SH-SY5Y (cell line): ENCODE measurements at regions not wholly inside any gene's neighbourhood (a gene's known extent, or its start where the extent isn't known, plus 50 kb on each side); places are given as distances from the start of the nearest gene placed in this dataset.

Experiments used
- GATA2 ChIP-seq: IDR thresholded peaks from 2 replicates; pipeline ENCODE4 v1.6.1; 2011; ENCODE audit warnings: mild to moderate bottlenecking, low read depth, low read length
- GATA3 ChIP-seq: IDR thresholded peaks from 2 replicates; pipeline ENCODE4 v1.6.1; 2011; ENCODE audit warnings: low read depth, mild to moderate bottlenecking, low read length, moderate library complexity

DNA sequence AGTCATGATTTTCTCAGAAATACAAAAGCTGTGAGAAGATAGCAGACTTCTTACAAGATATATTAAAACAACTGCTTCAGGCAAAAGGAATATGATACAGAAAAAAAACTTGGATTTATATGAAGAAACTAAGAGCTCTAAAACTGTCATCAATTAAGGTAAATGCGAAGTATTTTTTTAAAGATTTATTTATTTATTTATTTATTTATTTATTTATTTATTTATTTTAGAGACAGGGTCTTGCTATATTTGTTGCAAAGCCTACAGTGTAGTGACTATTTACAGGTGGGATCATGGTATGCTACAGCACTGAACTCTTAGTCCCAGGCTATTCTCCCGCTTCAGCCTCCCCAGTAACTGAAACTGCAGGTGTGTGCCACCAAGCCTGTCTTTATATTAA is 274.3 kb upstream of the BCHE start:
- TF ChIP-seq GATA2, result no peak
- TF ChIP-seq GATA3, result no peak

DNA sequence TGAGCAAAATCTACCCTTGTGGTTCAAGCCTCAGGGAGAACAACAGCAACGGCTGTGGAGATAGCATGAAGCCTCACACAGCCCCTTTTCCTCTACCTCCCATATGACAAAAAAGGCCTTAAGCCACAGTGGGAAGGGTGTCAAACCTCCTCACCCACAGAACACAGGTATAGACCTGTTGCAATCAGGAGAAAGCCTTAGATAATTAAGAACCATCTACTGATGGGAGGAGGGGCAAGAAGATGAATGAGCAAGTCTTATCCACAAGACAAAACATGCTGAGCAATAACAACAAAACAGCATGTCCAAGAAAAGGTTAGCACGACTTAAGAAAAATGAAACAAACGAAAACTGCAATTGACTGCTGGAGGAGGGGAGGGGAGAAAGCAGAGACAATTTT is 272.9 kb upstream of the BCHE start:
- TF ChIP-seq GATA3, result no peak
- no peak for TF ChIP-seq GATA2

GRCh38 chr3:166104938-166105337 is 267.7 kb upstream of the BCHE start:
- TF ChIP-seq GATA3 (no peak), GATA2 (no peak)

DNA sequence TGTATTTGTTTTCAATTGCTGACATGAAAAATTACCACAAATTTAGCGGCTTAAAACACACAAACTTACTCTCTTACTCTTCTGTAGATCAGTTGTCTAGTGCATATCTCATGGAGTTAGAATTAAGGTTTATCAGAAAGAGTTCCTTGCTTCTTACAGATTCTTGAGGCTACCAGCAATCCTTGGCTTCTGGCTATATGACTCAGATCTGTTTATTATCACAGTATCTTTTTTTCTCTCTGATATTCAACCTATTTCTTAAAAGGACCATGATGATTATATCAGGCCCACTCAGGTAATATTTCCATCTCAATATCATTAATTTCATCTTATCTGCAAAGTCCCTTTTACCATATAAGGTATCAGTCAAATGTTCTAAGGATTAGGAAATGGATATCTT is 263.5 kb upstream of the BCHE start:
- TF ChIP-seq GATA2, result no peak
- no peak for TF ChIP-seq GATA3

DNA sequence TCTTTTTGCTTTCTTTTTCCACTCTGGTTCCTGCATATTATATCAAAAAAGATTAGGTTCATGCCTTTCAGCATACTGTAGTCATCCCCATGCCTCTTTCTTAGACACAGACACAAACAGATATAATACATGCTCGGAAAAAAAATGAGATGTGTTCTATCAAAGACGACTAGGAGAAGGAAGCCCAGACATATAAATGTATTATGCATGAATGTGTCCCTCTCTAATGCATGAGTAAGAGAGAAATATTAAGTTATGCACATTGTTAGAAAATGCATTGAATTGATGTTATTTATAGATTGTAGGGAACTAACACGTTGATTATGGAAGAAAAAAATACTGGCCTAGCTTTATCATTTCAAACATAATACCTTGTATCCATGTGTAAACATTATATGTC is 252.4 kb upstream of the BCHE start:
- no peak for TF ChIP-seq GATA3
- no peak for TF ChIP-seq GATA2

DNA sequence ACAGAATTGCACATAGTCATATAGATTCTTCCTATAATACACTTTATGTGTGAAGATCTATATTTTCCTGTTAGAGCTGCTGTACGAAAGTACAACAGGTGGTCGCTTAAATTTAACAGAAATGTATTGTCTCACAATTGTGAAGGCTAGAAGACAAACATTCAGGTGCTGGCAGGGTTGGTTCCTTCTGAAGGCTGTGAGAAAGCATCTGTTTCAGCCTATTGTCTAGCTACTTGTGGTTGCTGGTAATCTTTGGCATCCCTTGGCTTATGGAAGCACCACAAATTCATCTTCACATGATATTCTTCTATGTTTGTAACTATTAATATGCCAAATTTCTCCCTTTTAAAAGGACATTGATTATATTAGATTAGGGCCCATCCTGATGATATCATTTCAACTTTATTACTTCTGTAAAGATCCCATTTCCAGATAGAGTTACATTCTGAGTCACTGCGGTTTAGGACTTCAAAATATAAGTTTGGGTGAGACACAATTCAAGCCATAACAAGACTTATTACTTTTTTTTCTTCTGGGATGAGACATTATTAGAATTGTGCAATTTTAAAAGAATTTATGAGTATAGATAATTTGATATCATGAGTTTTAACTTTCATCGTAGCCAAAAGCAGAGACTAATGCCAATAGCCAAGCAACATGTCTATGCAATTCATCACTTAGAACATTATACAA is 248.1 kb upstream of the BCHE start:
- TF ChIP-seq GATA2 (no peak), GATA3 (no peak)

DNA sequence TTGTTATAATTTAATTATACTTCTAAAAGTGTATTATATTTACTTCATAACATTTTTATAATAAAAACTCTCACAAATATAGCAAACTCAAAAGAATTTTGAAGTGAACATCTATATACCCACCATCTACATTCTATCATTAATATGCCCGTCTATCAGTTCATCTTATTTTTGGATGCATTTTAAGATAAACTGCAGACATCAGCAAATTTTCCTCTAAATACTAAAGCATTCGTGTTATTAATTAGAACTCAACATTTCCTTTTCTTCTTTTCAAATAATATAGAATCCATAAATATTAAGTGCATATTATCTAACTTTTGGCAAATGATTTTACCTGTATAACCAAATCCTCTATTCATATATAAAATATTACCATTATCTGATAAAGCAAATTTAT is 242.9 kb upstream of the BCHE start:
- no peak for TF ChIP-seq GATA2
- TF ChIP-seq GATA3, result no peak

- TF ChIP-seq GATA3, result no peak
- TF ChIP-seq GATA2, result no peak
Measured at GRCh38 chr3:166071831-166072230, 234.6 kb upstream of the BCHE start.

DNA sequence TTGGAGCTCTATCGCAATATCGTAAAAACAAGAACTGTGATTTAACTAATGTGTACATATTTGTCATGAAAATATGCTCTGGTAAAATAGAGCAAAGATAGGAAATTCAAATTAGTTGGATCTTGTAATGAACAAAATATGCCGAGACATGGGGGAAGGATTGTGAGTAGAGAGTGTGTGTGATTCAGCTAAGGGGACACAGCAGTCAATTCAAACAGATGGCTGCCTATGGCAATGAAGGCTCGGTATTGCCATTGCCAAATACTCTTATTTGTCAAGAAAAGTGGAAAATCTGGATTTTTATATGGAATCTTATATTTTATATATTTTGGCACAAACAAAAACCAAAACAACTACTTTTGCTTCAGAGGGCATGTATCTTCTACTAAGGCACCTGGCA is 227.3 kb upstream of the BCHE start:
- no peak for TF ChIP-seq GATA3
- TF ChIP-seq GATA2, result no peak

DNA sequence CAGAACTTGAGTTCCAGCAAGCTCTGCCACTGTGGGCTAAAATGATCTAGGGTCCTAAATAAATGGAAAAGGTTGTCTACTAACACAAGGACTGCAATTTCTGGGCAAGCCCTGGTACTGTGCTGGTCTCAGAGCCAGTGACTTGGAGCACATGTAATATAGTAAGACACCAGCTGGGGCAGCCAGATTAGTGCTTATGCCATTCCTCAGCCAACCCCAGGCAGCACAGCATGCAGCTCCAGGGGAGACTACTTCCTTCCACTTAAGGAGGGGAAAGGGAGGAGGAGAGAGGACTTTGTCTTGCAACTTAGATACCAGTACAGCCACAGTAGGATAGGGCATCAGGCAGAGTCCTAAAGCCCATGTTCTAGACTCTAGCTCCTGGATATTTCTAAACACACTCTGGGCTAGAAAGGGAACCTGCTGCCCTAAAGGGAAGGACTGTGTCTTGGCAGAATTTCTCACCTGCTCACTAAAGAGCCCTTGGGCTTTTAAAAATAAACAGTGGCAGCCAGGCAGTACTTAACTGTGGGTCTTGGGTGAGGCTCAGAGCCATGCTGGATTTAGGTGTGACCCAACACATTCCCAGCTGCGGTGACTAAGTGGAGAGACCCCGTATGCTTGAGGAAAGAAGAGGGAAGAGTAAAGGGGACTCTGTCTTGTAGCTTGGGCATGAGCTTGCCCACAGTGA is 223.7 kb upstream of the BCHE start:
- TF ChIP-seq GATA2, result no peak
- TF ChIP-seq GATA3, result no peak

GRCh38 chr3:166052440-166052839 is 215.2 kb upstream of the BCHE start:
- TF ChIP-seq GATA3, result no peak
- no peak for TF ChIP-seq GATA2

GRCh38 chr3:166029507-166029906 is 192.3 kb upstream of the BCHE start:
- TF ChIP-seq GATA2, result no peak
- TF ChIP-seq GATA3, result no peak

- TF ChIP-seq GATA3, result no peak
- no peak for TF ChIP-seq GATA2
Measured at GRCh38 chr3:166013073-166013679, 176.0 kb upstream of the BCHE start.

GRCh38 chr3:166011771-166012170 is 174.5 kb upstream of the BCHE start:
- TF ChIP-seq GATA3, result no peak
- TF ChIP-seq GATA2, result no peak

DNA sequence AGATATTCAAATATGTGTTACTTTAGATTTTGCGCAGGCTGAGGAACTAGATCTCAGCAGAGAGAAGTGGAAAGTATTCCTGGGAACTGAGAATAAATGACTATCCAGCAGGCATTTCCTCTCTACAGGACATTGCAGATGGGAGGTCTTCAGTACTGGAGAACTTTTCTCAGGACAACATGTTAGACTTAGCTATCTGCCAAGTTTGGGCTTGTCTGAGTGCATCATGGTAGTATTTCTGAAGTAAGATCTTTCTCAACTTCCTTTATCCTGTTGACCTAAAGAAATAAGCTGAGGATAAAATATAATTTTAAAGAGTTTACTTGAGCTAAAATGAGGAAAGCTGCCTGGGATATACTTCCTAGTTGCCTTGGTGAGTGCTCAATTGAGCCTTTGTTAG is 167.9 kb upstream of the BCHE start:
- no peak for TF ChIP-seq GATA2
- TF ChIP-seq GATA3, result no peak

DNA sequence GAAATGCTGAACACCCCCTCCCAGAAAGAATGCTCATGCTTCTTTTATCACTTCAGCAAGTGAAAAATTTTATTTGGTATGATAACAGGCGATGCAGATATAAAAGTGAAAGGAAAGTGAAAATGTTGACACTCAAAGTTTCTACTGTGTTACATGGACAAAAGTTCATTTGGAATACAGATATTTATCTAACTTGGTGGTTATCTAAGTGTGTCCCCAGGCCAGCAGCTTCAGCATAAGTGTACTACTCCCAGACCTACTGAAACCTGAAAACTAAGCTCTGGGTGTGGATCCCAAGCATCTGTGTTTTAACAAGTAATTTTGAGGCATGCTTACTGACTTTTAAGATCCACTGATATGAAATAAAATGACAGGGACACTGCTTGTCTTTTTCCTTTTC is 157.1 kb upstream of the BCHE start:
- TF ChIP-seq GATA3 (no peak), GATA2 (no peak)
